ENCODE measurements at regions not wholly inside any gene's neighbourhood (a gene's known extent, or its start where the extent isn't known, plus 50 kb on each side); places are given as distances from the start of the nearest gene placed in this dataset.

DNA sequence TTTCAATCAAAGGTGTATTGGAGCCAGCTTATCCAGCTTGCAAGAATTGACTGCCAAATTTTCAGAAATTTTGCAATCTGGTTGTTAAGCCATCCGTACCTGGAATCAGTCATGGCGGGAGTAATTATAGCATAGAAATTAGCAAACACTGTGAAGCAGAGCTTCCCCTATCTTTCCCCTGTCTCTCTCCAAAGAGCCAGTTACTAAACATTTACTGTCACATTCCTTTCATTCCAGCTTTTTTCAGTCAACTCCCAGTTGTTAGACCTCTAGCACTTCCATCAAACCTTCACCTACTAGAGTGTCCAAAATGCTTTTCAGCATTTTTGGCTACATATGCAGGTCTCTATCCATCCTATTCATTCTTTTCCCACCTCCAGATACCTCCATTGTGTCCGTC, 137.4 kb downstream of the MC4R start:
- 79 to 80% methylated on average over 3 of the region's 3 CpGs for WGBS, 2 donors
- DNase-seq: no peak
- Histone ChIP-seq H3K4me3 (no peak overlapping the region), H3K27me3 (no peaks in the 10 kb centered on the region), H3K27ac (no peak overlapping the region), H3K4me1 (no peaks in the 10 kb centered on the region), H3K36me3 (ENCODE audit: low read depth, missing control alignments) (no peaks in the 10 kb centered on the region), H3K9me3 (no peaks in the 10 kb centered on the region)
- intact Hi-C loops (cut with DNase I; ENCODE audit: low total_unique reads): no loop called here
- TF ChIP-seq, protein P1, sequence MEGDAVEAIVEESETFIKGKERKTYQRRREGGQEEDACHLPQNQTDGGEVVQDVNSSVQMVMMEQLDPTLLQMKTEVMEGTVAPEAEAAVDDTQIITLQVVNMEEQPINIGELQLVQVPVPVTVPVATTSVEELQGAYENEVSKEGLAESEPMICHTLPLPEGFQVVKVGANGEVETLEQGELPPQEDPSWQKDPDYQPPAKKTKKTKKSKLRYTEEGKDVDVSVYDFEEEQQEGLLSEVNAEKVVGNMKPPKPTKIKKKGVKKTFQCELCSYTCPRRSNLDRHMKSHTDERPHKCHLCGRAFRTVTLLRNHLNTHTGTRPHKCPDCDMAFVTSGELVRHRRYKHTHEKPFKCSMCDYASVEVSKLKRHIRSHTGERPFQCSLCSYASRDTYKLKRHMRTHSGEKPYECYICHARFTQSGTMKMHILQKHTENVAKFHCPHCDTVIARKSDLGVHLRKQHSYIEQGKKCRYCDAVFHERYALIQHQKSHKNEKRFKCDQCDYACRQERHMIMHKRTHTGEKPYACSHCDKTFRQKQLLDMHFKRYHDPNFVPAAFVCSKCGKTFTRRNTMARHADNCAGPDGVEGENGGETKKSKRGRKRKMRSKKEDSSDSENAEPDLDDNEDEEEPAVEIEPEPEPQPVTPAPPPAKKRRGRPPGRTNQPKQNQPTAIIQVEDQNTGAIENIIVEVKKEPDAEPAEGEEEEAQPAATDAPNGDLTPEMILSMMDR (IDR thresholded peaks at IDR 0.05): no peak
- TF ChIP-seq POLR2A (IDR thresholded peaks at IDR 0.05): no peak

DNA sequence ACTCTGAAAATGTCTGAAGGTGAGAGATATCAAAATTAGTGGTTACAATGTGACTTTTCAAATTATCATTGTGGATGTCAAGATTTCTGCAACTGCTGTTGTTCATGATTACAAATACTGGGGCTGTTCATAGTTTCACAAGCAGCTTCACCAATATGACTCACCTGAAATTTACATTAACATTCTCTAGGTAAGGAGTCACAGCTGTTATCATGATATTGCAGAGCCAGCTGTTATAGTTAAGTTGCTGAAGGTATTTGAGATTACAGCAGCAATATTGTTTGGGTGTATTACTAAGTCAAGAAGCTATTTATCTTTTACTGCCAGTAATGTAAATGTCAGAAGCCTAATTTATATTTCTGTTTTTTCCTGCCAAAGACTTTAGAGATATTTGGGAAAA, 140.0 kb downstream of the MC4R start:
- Histone ChIP-seq H3K4me3 (no peak overlapping the region), H3K27ac (no peak overlapping the region), H3K36me3 (ENCODE audit: low read depth, missing control alignments) (no peaks in the 10 kb centered on the region), H3K4me1 (no peaks in the 10 kb centered on the region), H3K9me3 (no peaks in the 10 kb centered on the region), H3K27me3 (no peaks in the 10 kb centered on the region)
- TF ChIP-seq, protein P1 (IDR thresholded peaks at IDR 0.05): no peak
- no peak for TF ChIP-seq POLR2A (IDR thresholded peaks at IDR 0.05)
- intact Hi-C loops (cut with DNase I; ENCODE audit: low total_unique reads): no loop called here
- no peak for DNase-seq

DNA sequence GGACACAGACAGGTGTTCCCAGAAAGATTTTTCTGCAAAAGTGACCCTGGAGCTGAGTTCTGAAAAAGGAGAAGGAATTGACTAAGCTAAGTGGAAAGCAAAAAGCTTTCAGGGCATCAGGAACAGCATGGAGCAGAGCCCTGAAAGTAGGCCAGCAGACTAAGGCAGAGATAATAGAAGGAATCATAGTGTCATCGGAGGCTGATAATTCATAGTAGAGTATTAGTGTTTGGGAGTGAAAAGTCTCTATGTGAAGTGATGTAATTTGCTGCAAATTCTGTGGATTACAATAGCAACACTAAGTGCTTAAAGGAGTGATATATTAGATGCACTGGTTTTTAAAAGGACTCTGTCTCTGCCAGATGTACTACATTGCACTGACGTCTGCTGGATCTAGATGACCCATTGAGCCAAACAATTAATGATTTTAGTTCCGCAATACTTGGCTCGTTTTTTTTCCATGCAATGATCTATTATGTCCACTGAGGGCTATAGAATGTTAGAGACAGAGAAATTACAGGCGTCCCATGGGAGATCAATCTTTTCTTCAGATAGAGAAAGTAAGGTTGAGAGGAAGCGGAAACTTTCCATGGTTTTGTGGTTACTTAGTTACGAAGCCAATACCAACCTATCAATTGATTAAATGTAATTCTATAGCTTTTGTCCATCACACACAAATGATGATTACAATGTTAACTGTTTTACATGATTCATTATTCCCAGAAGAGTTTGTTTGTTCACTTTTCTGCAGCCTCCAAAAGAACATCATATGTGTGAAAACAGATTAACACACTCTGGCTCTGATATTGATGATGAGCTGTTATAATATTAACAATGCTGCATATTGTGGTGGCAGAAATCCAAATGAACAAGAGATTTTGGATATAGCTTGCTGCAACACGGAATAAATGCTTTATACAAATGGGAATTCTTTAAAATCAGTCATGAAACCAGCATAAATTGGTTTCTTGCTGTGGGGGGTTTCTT, 143.7 kb downstream of the MC4R start:
- 54 to 70% methylated on average over 8 of the region's 8 CpGs for WGBS, 2 donors
- intact Hi-C loops (cut with DNase I; ENCODE audit: low total_unique reads): no loop called here
- no peak for DNase-seq
- Histone ChIP-seq H3K4me1 (no peaks in the 10 kb centered on the region), H3K27me3 (no peaks in the 10 kb centered on the region), H3K9me3 (no peaks in the 10 kb centered on the region), H3K36me3 (ENCODE audit: low read depth, missing control alignments) (no peaks in the 10 kb centered on the region), H3K4me3 (no peak overlapping the region), H3K27ac (no peak overlapping the region)
- no peak for TF ChIP-seq POLR2A (IDR thresholded peaks at IDR 0.05)

DNA sequence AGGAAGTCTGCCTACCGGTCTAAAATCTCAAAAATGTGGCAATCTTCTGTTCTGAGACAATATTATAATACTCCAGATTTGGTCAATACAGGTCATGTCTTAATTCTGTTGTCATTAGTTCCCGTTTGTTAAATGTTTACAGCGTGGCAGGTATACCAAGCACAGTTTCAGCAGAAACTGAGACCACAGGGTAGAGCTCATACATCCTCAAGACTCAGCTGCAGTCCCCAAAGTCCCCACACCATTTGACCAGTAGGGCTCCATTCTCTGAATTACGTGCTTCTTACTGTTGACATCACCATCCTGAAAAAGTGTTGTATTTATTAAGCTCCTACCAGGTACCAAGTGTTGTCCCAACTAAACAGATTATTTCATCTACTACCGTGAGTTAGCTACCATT, 157.1 kb downstream of the MC4R start:
- Histone ChIP-seq H3K4me1 (no peaks in the 10 kb centered on the region), H3K36me3 (ENCODE audit: low read depth, missing control alignments) (no peaks in the 10 kb centered on the region), H3K4me3 (no peak overlapping the region), H3K27me3 (no peaks in the 10 kb centered on the region), H3K27ac (no peak overlapping the region), H3K9me3 (no peaks in the 10 kb centered on the region)
- DNase-seq: no peak
- TF ChIP-seq POLR2A (IDR thresholded peaks at IDR 0.05): no peak
- TF ChIP-seq, protein P1 (IDR thresholded peaks at IDR 0.05): no peak
- WGBS, 2 donors: 72 to 92% methylated on average over 5 of the region's 5 CpGs
- intact Hi-C loops (cut with DNase I; ENCODE audit: low total_unique reads): no loop called here

DNA sequence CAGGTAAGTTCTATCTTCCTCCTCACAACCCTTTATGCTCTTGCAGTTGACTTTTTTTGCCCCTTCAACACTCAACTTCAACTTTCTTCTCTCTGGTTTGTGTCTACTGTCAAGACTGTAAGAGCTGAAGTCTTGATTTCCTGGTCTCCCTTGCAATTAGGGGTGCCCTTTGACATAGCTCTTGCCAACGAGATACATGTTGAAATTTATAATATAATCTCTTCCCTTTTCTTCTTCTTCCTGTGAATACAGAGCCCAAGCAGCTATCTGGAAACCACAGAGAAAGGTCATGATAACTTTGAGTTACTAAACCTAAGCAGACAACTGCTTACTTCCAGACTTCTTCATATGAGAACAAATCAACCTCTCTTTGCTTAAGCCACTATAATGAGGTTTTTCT, 163.5 kb downstream of the MC4R start:
- no peaks in the 10 kb centered on the region for H3K9me3 ChIP-seq
- H3K4me3 ChIP-seq: no peak overlapping the region
- 50 to 59% methylated on average over 1 of the region's 1 CpG for WGBS, 2 donors
- H3K27ac ChIP-seq: no peak overlapping the region
- H3K4me1 ChIP-seq: no peaks in the 10 kb centered on the region
- intact Hi-C loops (cut with DNase I; ENCODE audit: low total_unique reads): no loop called here
- H3K27me3 ChIP-seq: no peaks in the 10 kb centered on the region
- no peaks in the 10 kb centered on the region for H3K36me3 ChIP-seq (ENCODE audit: low read depth, missing control alignments)
- no peak for DNase-seq
- TF ChIP-seq, protein P1 (IDR thresholded peaks at IDR 0.05): no peak
- no peak for TF ChIP-seq POLR2A (IDR thresholded peaks at IDR 0.05)

All from testis (tissue), 2 donors.